IMR-90 (cell line): ENCODE measurements at regions not wholly inside any gene's neighbourhood (a gene's known extent, or its start where the extent isn't known, plus 50 kb on each side); places are given as distances from the start of the nearest gene placed in this dataset.

Source experiments
- CTCF ChIP-seq: conservative IDR thresholded peaks from 2 replicates; pipeline ENCODE4 v1.5.1; 2012; ENCODE audit warnings: mild to moderate bottlenecking, low read depth, low read length, improper control_type of control experiment
- FOS ChIP-seq: fragments of 150-350 bp; IDR thresholded peaks from 2 replicates; pipeline ENCODE4 v1.6.1; 2016; ENCODE audit warnings: low read depth, low read length
- MAZ ChIP-seq: IDR thresholded peaks from 2 replicates; pipeline ENCODE4 v1.6.1; 2012; ENCODE audit warnings: low read depth, mild to moderate bottlenecking, low read length, improper control_type of control experiment, moderate library complexity, borderline replicate concordance
- MXI1 ChIP-seq: IDR thresholded peaks from 2 replicates; pipeline ENCODE4 v1.6.1; 2012; ENCODE audit warnings: low read depth, mild to moderate bottlenecking, low read length, moderate library complexity, borderline replicate concordance
- POLR2A ChIP-seq: IDR thresholded peaks from 2 replicates; pipeline ENCODE4 v1.6.1; 2012; ENCODE audit warnings: mild to moderate bottlenecking, low read depth, low read length
- RAD21 ChIP-seq: IDR thresholded peaks from 2 replicates; pipeline ENCODE4 v1.6.1; 2012; ENCODE audit warnings: low read length, improper control_type of control experiment
- SMC3 ChIP-seq: fragments of 150-350 bp; IDR thresholded peaks from 2 replicates; pipeline ENCODE4 v1.6.1; 2016; ENCODE audit warnings: low read depth, mild to moderate bottlenecking, antibody characterized with exemption, low read length, moderate library complexity
- TF ChIP-seq, protein P1 (sequence below): fragments of 150-350 bp; IDR thresholded peaks from 2 replicates; pipeline ENCODE4 v1.6.1; 2016; ENCODE audit warnings: low read depth, mild to moderate bottlenecking, low read length, moderate library complexity, borderline replicate concordance

DNA sequence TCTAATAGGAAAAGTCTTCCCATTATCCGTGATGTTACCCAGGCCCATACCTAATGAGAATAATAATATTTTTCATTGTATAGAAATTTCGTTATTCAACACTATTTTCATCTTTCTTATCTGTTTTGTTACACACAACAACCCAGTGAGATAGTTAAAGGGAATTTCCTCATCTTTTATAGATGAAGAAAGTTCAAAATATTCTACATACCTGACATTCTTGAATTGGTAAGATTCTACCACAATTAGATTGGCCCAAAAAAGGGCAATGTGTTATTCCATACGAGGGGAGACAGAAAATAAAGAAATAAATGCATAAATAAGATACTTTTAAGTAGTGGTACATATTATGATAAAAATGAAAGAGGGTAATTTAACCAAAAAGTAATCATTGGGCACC, 405.5 kb upstream of the ADAMTS5 start:
- TF ChIP-seq SMC3 (no peak), POLR2A (no peak), CTCF (no peak), MAZ (no peak), RAD21 (no peak), FOS (no peak), MXI1 (no peak)
- TF ChIP-seq, protein P1, sequence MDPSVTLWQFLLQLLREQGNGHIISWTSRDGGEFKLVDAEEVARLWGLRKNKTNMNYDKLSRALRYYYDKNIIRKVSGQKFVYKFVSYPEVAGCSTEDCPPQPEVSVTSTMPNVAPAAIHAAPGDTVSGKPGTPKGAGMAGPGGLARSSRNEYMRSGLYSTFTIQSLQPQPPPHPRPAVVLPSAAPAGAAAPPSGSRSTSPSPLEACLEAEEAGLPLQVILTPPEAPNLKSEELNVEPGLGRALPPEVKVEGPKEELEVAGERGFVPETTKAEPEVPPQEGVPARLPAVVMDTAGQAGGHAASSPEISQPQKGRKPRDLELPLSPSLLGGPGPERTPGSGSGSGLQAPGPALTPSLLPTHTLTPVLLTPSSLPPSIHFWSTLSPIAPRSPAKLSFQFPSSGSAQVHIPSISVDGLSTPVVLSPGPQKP: no peak
